ENCODE measurements at regions not wholly inside any gene's neighbourhood (a gene's known extent, or its start where the extent isn't known, plus 50 kb on each side); places are given as distances from the start of the nearest gene placed in this dataset.

DNA sequence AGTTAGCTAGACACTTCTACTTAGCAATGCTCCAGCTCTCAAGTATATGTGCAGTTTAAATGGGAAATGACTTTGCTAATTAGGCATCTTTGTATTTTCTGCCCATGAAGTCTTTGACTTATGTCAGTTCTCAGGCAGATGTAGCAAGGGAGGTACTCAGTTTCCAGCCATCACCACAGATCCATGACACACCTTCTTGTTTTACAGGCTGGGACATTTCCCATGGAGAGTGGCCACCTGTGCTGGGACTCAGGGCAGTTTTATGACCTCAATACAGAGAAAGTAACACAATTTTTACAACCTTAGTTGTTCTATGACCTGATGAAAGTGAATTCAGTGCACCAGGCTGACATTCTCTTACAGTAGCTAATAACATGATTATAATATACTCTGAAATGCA, 280.7 kb upstream of the GK2 start:
- no peak for DNase-seq
- H3K79me1 ChIP-seq (ENCODE audit: low read depth in 1 of 2, low read length in 2 of 2), result no peaks in the 10 kb centered on the region
- H3K4me2 ChIP-seq (ENCODE audit: low read depth, low read length), result no peak overlapping the region
- H3K27ac ChIP-seq (ENCODE audit: insufficient read depth, low read length), result no peak overlapping the region
- peaks cover 2% of the 10 kb centered on the region for H3K27me3 ChIP-seq (ENCODE audit: control insufficient read depth, insufficient read depth, low read length)
- H3K4me1 ChIP-seq (ENCODE audit: control insufficient read depth, insufficient read depth, low read length), result no peaks in the 10 kb centered on the region
- H3K4me3 ChIP-seq (ENCODE audit: insufficient read depth, low read depth, low read length), result no peak overlapping the region
- dilution Hi-C loops (cut with HindIII; ENCODE audit: low sequenced_read_pairs, unreplicated experiment), result no loop called here
- no peaks in the 10 kb centered on the region for H3K9me3 ChIP-seq (ENCODE audit: control insufficient read depth, insufficient read depth, low read length)
- no peak overlapping the region for H2BK5ac ChIP-seq (ENCODE audit: low read depth, low read length, poor library complexity, severe bottlenecking)
- H3K9me1 ChIP-seq (ENCODE audit: insufficient read depth, low read length), result no peaks in the 10 kb centered on the region
- BruUV-seq (replicated peaks), result no TSS peak
- TF ChIP-seq RCOR1 (IDR thresholded peaks at IDR 0.05; ENCODE audit: insufficient replicate concordance, low read length) (no peak), BHLHE40 (IDR thresholded peaks at IDR 0.05; ENCODE audit: low read depth, low read length) (no peak), RAD21 (IDR thresholded peaks at IDR 0.05; ENCODE audit: low read length) (no peak), CHD1 (IDR thresholded peaks at IDR 0.05; ENCODE audit: low read depth, low read length) (no peak), CEBPB (IDR thresholded peaks at IDR 0.05; ENCODE audit: low read depth, low read length) (no peak), MXI1 (IDR thresholded peaks at IDR 0.05; ENCODE audit: borderline replicate concordance, low read depth, low read length) (no peak), USF2 (IDR thresholded peaks at IDR 0.05; ENCODE audit: low read depth, low read length) (no peak), MAFK (IDR thresholded peaks at IDR 0.05; ENCODE audit: low read depth, low read length) (no peak), FOS (IDR thresholded peaks at IDR 0.05; ENCODE audit: low read depth, low read length) (no peak), ELK1 (IDR thresholded peaks at IDR 0.05; ENCODE audit: borderline replicate concordance, low read depth, low read length) (no peak), MAZ (IDR thresholded peaks at IDR 0.05; ENCODE audit: borderline replicate concordance, low read depth, low read length) (no peak), RFX5 (IDR thresholded peaks at IDR 0.05; ENCODE audit: low read depth, low read length) (no peak), SMC3 (IDR thresholded peaks at IDR 0.05; ENCODE audit: low read depth, low read length) (no peak), NFE2L2 (IDR thresholded peaks at IDR 0.05; ENCODE audit: low read depth, low read length) (no peak), POLR2A (IDR thresholded peaks at IDR 0.05; ENCODE audit: low read depth, low read length) (no peak)
- TF ChIP-seq, protein P1, sequence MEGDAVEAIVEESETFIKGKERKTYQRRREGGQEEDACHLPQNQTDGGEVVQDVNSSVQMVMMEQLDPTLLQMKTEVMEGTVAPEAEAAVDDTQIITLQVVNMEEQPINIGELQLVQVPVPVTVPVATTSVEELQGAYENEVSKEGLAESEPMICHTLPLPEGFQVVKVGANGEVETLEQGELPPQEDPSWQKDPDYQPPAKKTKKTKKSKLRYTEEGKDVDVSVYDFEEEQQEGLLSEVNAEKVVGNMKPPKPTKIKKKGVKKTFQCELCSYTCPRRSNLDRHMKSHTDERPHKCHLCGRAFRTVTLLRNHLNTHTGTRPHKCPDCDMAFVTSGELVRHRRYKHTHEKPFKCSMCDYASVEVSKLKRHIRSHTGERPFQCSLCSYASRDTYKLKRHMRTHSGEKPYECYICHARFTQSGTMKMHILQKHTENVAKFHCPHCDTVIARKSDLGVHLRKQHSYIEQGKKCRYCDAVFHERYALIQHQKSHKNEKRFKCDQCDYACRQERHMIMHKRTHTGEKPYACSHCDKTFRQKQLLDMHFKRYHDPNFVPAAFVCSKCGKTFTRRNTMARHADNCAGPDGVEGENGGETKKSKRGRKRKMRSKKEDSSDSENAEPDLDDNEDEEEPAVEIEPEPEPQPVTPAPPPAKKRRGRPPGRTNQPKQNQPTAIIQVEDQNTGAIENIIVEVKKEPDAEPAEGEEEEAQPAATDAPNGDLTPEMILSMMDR (conservative IDR thresholded peaks at IDR 0.05; ENCODE audit: low read depth, low read length), result no peak
- ChIA-PET POLR2A (ENCODE audit: unreplicated experiment) (no interaction called here), CTCF (interaction anchor here (0.9 kb wide), 1 partner anchor 14 kb away, joined by 4 read pairs; no protein-coding TSS in a partner anchor)
- H3K56ac ChIP-seq (ENCODE audit: extremely low read depth, insufficient read depth, low read length), result no peak overlapping the region
- no peaks in the 10 kb centered on the region for H4K20me1 ChIP-seq (ENCODE audit: insufficient read depth, low read length)
- H4K8ac ChIP-seq (ENCODE audit: low read depth in 2 of 2, low read length in 2 of 2), result no peak overlapping the region
- no peak overlapping the region for H2AFZ ChIP-seq (replicated peaks; ENCODE audit: low read length, poor library complexity)
- H3K14ac ChIP-seq (replicated peaks; ENCODE audit: low read depth, low read length), result no peak overlapping the region
- no peak overlapping the region for H2AK5ac ChIP-seq (ENCODE audit: low read depth, low read length)
- H3K36me3 ChIP-seq (ENCODE audit: control insufficient read depth, insufficient read depth, low read length), result no peaks in the 10 kb centered on the region
- no peak overlapping the region for H4K5ac ChIP-seq (ENCODE audit: low read depth, low read length)
- H2AK9ac ChIP-seq (replicated peaks; ENCODE audit: low read depth, low read length, poor library complexity), result no peak overlapping the region
- H3K18ac ChIP-seq (ENCODE audit: low read depth, low read length), result no peak overlapping the region
- no peak overlapping the region for H2BK15ac ChIP-seq (ENCODE audit: low read depth, low read length)
- no peak overlapping the region for H2BK20ac ChIP-seq (ENCODE audit: low read depth, low read length)
- no peak for ATAC-seq (ENCODE audit: low read depth)
- in situ Hi-C loops (cut with MboI; ENCODE audit: low sequenced_read_pairs), result no loop called here
- no peak overlapping the region for H3K4ac ChIP-seq (ENCODE audit: low read depth, low read length)
- no peak overlapping the region for H4K91ac ChIP-seq (ENCODE audit: insufficient read depth, low read depth, low read length)
- intact Hi-C loops (cut with micrococcal nuclease), result no loop called here
- no peak overlapping the region for H3K9ac ChIP-seq (ENCODE audit: low read depth, low read length)
- H3K23ac ChIP-seq (ENCODE audit: low read depth, low read length), result no peak overlapping the region
- no peak overlapping the region for H2BK120ac ChIP-seq (ENCODE audit: low read depth, low read length)

Data from IMR-90 (cell line).